Neural progenitor cell (in vitro differentiated cells): ENCODE measurements at regions not wholly inside any gene's neighbourhood (a gene's known extent, or its start where the extent isn't known, plus 50 kb on each side); places are given as distances from the start of the nearest gene placed in this dataset.

Source experiments
- DNase-seq: peaks from one replicate; pipeline ENCODE4 v3.0.0-alpha.2; 2016; ENCODE audit warnings: low spot score
- H2AFZ ChIP-seq: fragments of 200-600 bp; sonication (generic); replicated peaks from 2 replicates; pipeline ENCODE4 v1.6.1; 2016; ENCODE audit warnings: antibody characterized with exemption
- H3F3A ChIP-seq: fragments of 200-600 bp; sonication (generic); 2 replicates; pipeline ENCODE4 v1.6.1; 2016; ENCODE audit warnings: antibody characterized with exemption, low read depth
- H3K27ac ChIP-seq: fragments of 200-600 bp; sonication (generic); 2 replicates; pipeline ENCODE4 v1.5.1; 2016; ENCODE audit warnings: mild to moderate bottlenecking
- H3K27me3 ChIP-seq: fragments of 200-600 bp; sonication (generic); 2 replicates; pipeline ENCODE4 v1.6.1; 2016; ENCODE audit warnings: mild to moderate bottlenecking, moderate library complexity
- H3K36me3 ChIP-seq: fragments of 200-600 bp; sonication (generic); 2 replicates; pipeline ENCODE4 v1.5.1; 2016
- H3K4me1 ChIP-seq: fragments of 200-600 bp; sonication (generic); 2 replicates; pipeline ENCODE4 v1.6.1; 2016; ENCODE audit warnings: mixed run types
- H3K4me2 ChIP-seq: fragments of 200-600 bp; sonication (generic); 2 replicates; pipeline ENCODE4 v1.6.1; 2016
- H3K4me3 ChIP-seq: fragments of 200-600 bp; sonication (generic); 2 replicates; pipeline ENCODE4 v1.5.1; 2016
- H3K79me2 ChIP-seq: fragments of 200-600 bp; sonication (generic); 2 replicates; pipeline ENCODE4 v1.6.1; 2016; ENCODE audit warnings: low read depth
- H3K9ac ChIP-seq: fragments of 200-600 bp; sonication (generic); 2 replicates; pipeline ENCODE4 v1.6.1; 2016
- H3K9me3 ChIP-seq: fragments of 200-600 bp; sonication (generic); 2 replicates; pipeline ENCODE4 v1.5.1; 2016; ENCODE audit warnings: low read depth
- H4K20me1 ChIP-seq: fragments of 200-600 bp; sonication (generic); 2 replicates; pipeline ENCODE4 v1.6.1; 2016; ENCODE audit warnings: low read depth
- H3K27ac Mint-ChIP-seq: 3 replicates; pipeline ENCODE4 v1.8.0; 2021; ENCODE audit warnings: mixed read lengths
- H3K27me3 Mint-ChIP-seq: 2 replicates; pipeline ENCODE4 v1.8.0; 2022; ENCODE audit warnings: low read depth, mild to moderate bottlenecking, inconsistent platforms, moderate library complexity, mixed read lengths; ENCODE audit not compliant: insufficient read depth
- H3K36me3 Mint-ChIP-seq: 3 replicates; pipeline ENCODE4 v1.8.0; 2021; ENCODE audit warnings: mixed read lengths
- H3K4me1 Mint-ChIP-seq: 3 replicates; pipeline ENCODE4 v1.8.0; 2021; ENCODE audit warnings: mixed read lengths
- H3K4me3 Mint-ChIP-seq: 3 replicates; pipeline ENCODE4 v1.8.0; 2021; ENCODE audit warnings: mild to moderate bottlenecking, moderate library complexity, mixed read lengths
- H3K9me3 Mint-ChIP-seq: 3 replicates; pipeline ENCODE4 v1.8.0; 2020; ENCODE audit warnings: mixed read lengths
- EZH2 ChIP-seq: fragments of 200-600 bp; sonication (generic); IDR thresholded peaks from 2 replicates; pipeline ENCODE4 v1.6.1; 2017; ENCODE audit warnings: antibody characterized with exemption, mild to moderate bottlenecking, moderate library complexity
- EZH2phosphoT487 ChIP-seq: fragments of 200-600 bp; sonication (generic); IDR thresholded peaks from 2 replicates; pipeline ENCODE4 v1.6.1; 2017; ENCODE audit warnings: antibody characterized with exemption
- TF ChIP-seq, protein P1 (sequence below): fragments of 200-600 bp; sonication (generic); IDR thresholded peaks from 2 replicates; pipeline ENCODE4 v1.5.1; 2017; ENCODE audit warnings: antibody characterized with exemption, mild to moderate bottlenecking

DNA sequence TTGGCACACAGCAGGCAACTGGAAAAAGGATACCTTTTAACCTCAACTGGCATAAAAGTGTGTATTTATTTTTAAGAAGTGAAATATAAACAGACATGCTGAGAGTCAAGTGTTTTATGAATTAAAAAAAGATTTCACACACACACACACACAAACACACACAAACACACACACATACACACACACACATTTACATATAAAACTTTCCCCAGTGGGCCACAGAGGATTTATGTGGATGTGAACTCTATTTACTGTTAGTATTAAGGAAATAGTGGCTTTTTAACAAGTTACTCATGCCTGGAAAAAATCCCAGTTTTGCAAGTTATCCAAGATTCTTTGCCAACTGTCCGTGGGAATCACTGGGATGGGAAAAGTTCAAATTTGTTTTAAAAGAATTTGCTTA lies 725.9 kb upstream of the NR2F2 start:
- H3K36me3 ChIP-seq, result no peaks in the 10 kb centered on the region
- no peak overlapping the region for H3K4me2 ChIP-seq
- no peaks in the 10 kb centered on the region for H3K79me2 ChIP-seq
- TF ChIP-seq EZH2 (no peak), EZH2phosphoT487 (no peak)
- TF ChIP-seq, protein P1, sequence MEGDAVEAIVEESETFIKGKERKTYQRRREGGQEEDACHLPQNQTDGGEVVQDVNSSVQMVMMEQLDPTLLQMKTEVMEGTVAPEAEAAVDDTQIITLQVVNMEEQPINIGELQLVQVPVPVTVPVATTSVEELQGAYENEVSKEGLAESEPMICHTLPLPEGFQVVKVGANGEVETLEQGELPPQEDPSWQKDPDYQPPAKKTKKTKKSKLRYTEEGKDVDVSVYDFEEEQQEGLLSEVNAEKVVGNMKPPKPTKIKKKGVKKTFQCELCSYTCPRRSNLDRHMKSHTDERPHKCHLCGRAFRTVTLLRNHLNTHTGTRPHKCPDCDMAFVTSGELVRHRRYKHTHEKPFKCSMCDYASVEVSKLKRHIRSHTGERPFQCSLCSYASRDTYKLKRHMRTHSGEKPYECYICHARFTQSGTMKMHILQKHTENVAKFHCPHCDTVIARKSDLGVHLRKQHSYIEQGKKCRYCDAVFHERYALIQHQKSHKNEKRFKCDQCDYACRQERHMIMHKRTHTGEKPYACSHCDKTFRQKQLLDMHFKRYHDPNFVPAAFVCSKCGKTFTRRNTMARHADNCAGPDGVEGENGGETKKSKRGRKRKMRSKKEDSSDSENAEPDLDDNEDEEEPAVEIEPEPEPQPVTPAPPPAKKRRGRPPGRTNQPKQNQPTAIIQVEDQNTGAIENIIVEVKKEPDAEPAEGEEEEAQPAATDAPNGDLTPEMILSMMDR, result no peak
- no peaks in the 10 kb centered on the region for H3K9me3 ChIP-seq
- H3K27ac ChIP-seq, result no peak overlapping the region
- H3K27me3 Mint-ChIP-seq, result peaks cover 2% of the 10 kb centered on the region
- no peak overlapping the region for H3K9ac ChIP-seq
- no peaks in the 10 kb centered on the region for H4K20me1 ChIP-seq
- H3K4me3 Mint-ChIP-seq, result no peak overlapping the region
- no peak overlapping the region for H3K27ac Mint-ChIP-seq
- no peak overlapping the region for H3K4me3 ChIP-seq
- H3K9me3 Mint-ChIP-seq, result peaks cover 11% of the 10 kb centered on the region
- H3K4me1 Mint-ChIP-seq, result peaks cover 11% of the 10 kb centered on the region
- no peak overlapping the region for H2AFZ ChIP-seq
- peaks cover 4% of the 10 kb centered on the region for H3K4me1 ChIP-seq
- peaks cover 2% of the 10 kb centered on the region for H3K36me3 Mint-ChIP-seq
- peaks cover 1% of the 10 kb centered on the region for H3F3A ChIP-seq
- DNase-seq, result no peak
- no peaks in the 10 kb centered on the region for H3K27me3 ChIP-seq

DNA sequence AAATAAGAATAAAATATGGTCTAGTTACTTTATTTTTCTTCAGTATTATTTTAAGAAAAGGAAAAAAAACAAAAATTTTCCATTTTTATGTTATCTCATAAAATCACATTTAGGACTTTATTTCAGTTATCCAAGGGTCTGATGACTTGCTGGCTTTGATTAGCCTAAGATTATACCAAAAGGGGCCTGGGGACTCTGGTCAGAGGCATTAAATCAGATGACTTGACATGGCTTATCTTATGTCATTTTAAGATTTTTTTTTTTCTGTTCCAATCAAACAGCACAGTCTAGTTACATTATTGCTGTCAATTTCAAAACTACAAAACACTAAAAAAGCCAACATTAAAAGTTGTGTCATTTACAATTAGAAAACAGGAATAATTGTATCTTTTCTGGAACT lies 725.4 kb upstream of the NR2F2 start:
- H3K27me3 Mint-ChIP-seq, result peaks cover 2% of the 10 kb centered on the region
- H3K27ac ChIP-seq, result no peak overlapping the region
- H3K9me3 Mint-ChIP-seq, result peaks cover 9% of the 10 kb centered on the region
- H3K4me3 ChIP-seq, result no peak overlapping the region
- H3K36me3 ChIP-seq, result no peaks in the 10 kb centered on the region
- DNase-seq, result no peak
- H3K79me2 ChIP-seq, result no peaks in the 10 kb centered on the region
- no peak overlapping the region for H3K4me3 Mint-ChIP-seq
- TF ChIP-seq, protein P1, result no peak
- TF ChIP-seq EZH2 (no peak), EZH2phosphoT487 (no peak)
- peaks cover 6% of the 10 kb centered on the region for H3F3A ChIP-seq
- H3K4me1 Mint-ChIP-seq, result peaks cover 16% of the 10 kb centered on the region
- peaks cover 2% of the 10 kb centered on the region for H3K36me3 Mint-ChIP-seq
- no peaks in the 10 kb centered on the region for H4K20me1 ChIP-seq
- no peak overlapping the region for H3K27ac Mint-ChIP-seq
- H2AFZ ChIP-seq, result no peak overlapping the region
- H3K9ac ChIP-seq, result no peak overlapping the region
- H3K4me2 ChIP-seq, result no peak overlapping the region
- no peaks in the 10 kb centered on the region for H3K27me3 ChIP-seq
- no peaks in the 10 kb centered on the region for H3K9me3 ChIP-seq
- H3K4me1 ChIP-seq, result peaks cover 9% of the 10 kb centered on the region

DNA sequence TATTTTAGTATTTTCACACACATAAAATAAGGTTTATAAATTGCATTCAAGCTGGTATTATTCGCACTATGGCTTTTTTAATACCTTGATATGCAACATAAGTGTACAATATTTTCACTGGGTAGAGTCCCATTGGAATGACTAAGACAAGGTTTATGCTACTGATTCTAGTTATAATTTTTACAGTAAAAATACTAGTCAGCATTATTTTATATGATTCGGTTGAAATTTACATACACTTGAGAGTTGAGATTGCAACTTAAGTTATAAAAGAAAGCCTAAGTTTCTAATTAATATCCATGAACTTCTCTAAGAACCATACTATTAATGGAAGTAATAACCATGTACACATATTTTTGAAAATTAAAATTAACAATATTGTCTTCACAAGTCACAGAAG lies 723.9 kb upstream of the NR2F2 start:
- Mint-ChIP-seq H3K27ac (no peak overlapping the region), H3K36me3 (no peaks in the 10 kb centered on the region), H3K4me3 (no peak overlapping the region), H3K27me3 (peaks cover 2% of the 10 kb centered on the region), H3K4me1 (peaks cover 29% of the 10 kb centered on the region), H3K9me3 (peaks cover 7% of the 10 kb centered on the region)
- Histone ChIP-seq H3K36me3 (no peaks in the 10 kb centered on the region), H3K9me3 (no peaks in the 10 kb centered on the region), H3K27me3 (no peaks in the 10 kb centered on the region), H3K27ac (no peak overlapping the region), H3K4me2 (no peak overlapping the region), H3K4me3 (no peak overlapping the region), H3F3A (peaks cover 15% of the 10 kb centered on the region), H3K4me1 (peaks cover 23% of the 10 kb centered on the region), H3K79me2 (no peaks in the 10 kb centered on the region), H3K9ac (no peak overlapping the region), H2AFZ (no peak overlapping the region), H4K20me1 (no peaks in the 10 kb centered on the region)
- no peak for DNase-seq
- TF ChIP-seq, protein P1, result no peak
- no peak for TF ChIP-seq EZH2phosphoT487
